Retina (tissue), 1 donor: ENCODE measurements at regions not wholly inside any gene's neighbourhood (a gene's known extent, or its start where the extent isn't known, plus 50 kb on each side); places are given as distances from the start of the nearest gene placed in this dataset.

ENCODE experiments used
- DNase-seq: peaks from one replicate; pipeline ENCODE4 v3.0.0-alpha.2; 2016

GRCh38 chr5:8050616-8051175 is 181.7 kb downstream of the MTRR start:
- DNase-seq = no peak

- DNase-seq = no peak
Measured at GRCh38 chr5:8053270-8053669, 184.3 kb downstream of the MTRR start.

GRCh38 chr5:8057769-8058168 is 188.8 kb downstream of the MTRR start:
- peak; percentile 36 for DNase-seq

GRCh38 chr5:8058616-8059190 is 189.8 kb downstream of the MTRR start:
- no peak for DNase-seq

GRCh38 chr5:8059337-8059736 is 190.4 kb downstream of the MTRR start:
- no peak for DNase-seq

- peak; percentile 25 for DNase-seq
Measured at GRCh38 chr5:8060235-8060952, 191.4 kb downstream of the MTRR start.

GRCh38 chr5:8060953-8061429 is 192.0 kb downstream of the MTRR start:
- DNase-seq = peak; percentile 31

- no peak for DNase-seq
Measured at GRCh38 chr5:8062521-8062920, 193.6 kb downstream of the MTRR start.

GRCh38 chr5:8068078-8068477 is 199.1 kb downstream of the MTRR start:
- DNase-seq = no peak

GRCh38 chr5:8070138-8070537 is 201.2 kb downstream of the MTRR start:
- no peak for DNase-seq

GRCh38 chr5:8079056-8079455 is 210.1 kb downstream of the MTRR start:
- no peak for DNase-seq

GRCh38 chr5:8081179-8081578 is 212.2 kb downstream of the MTRR start:
- no peak for DNase-seq

GRCh38 chr5:8093669-8094068 is 224.7 kb downstream of the MTRR start:
- DNase-seq = no peak

- DNase-seq = no peak
Measured at GRCh38 chr5:8094304-8094703, 225.4 kb downstream of the MTRR start.

GRCh38 chr5:8097146-8097545 is 228.2 kb downstream of the MTRR start:
- no peak for DNase-seq

GRCh38 chr5:8098081-8098480 is 229.1 kb downstream of the MTRR start:
- DNase-seq = no peak

- no peak for DNase-seq
Measured at GRCh38 chr5:8102714-8103113, 233.8 kb downstream of the MTRR start.

- DNase-seq = no peak
Measured at GRCh38 chr5:8114597-8115266, 245.8 kb downstream of the MTRR start.

- DNase-seq = no peak
Measured at GRCh38 chr5:8123559-8123958, 254.6 kb downstream of the MTRR start.

- no peak for DNase-seq
Measured at GRCh38 chr5:8134609-8135008, 265.7 kb downstream of the MTRR start.

GRCh38 chr5:8135742-8136141 is 266.8 kb downstream of the MTRR start:
- no peak for DNase-seq

GRCh38 chr5:8136271-8136670 is 267.3 kb downstream of the MTRR start:
- DNase-seq = peak; percentile 13

GRCh38 chr5:8137941-8138550 is 269.1 kb downstream of the MTRR start:
- DNase-seq = no peak
